SK-N-SH (cell line): ENCODE measurements at regions not wholly inside any gene's neighbourhood (a gene's known extent, or its start where the extent isn't known, plus 50 kb on each side); places are given as distances from the start of the nearest gene placed in this dataset.

Experiments used
- CTCF ChIA-PET: fragments of 300-600, 350-600 bp; formaldehyde crosslinking; extraction: SDS; loops from one replicate; lab custom pipeline; 2021; lab: Yijun Ruan, JAX
- POLR2A ChIA-PET: fragments of 350-600 bp; sonication (Branson Sonifier 250); formaldehyde crosslinking; extraction: SDS; loops from one replicate; lab custom pipeline; 2020; ENCODE audit warnings: antibody characterized with exemption, inconsistent platforms; lab: Yijun Ruan, JAX
- DNase-seq: peaks from one replicate; pipeline ENCODE4 v3.0.0; 2012
- H2AFZ ChIP-seq: fragments of 200-600 bp; sonication (generic); 2 replicates; pipeline ENCODE4 v1.8.1; 2016; ENCODE audit warnings: antibody characterized with exemption, mild to moderate bottlenecking, low read depth
- H3F3A ChIP-seq: fragments of 200-600 bp; sonication (generic); replicated peaks from 2 replicates; pipeline ENCODE3; 2016; ENCODE audit warnings: antibody characterized with exemption, mild to moderate bottlenecking; ENCODE audit not compliant: insufficient read depth
- H3K27ac ChIP-seq, 2 experiments: fragments of 200-500 bp in 1 of 2; fragments of 200-600 bp in 1 of 2; sonication (Bioruptor generic) in 1 of 2; sonication (generic), shearing (Covaris generic) in 1 of 2; 2 replicates each; pipeline versions ENCODE4 v1.5.1 to v1.6.1; 2014 to 2016; ENCODE audit warnings: low read depth in 2 of 2, inconsistent platforms in 1 of 2, low read length in 1 of 2, mild to moderate bottlenecking in 1 of 2, mixed read lengths in 1 of 2
- H3K27me3 ChIP-seq: fragments of 200-600 bp; sonication (generic), shearing (Covaris generic); 2 replicates; pipeline ENCODE4 v1.6.1; 2016; ENCODE audit warnings: mixed run types; ENCODE audit not compliant: insufficient read depth
- H3K36me3 ChIP-seq, 2 experiments: fragments of 200-500 bp in 1 of 2; fragments of 200-600 bp in 1 of 2; sonication (Bioruptor generic) in 1 of 2; sonication (generic) in 1 of 2; replicated peaks in 1 of 2; 2 replicates each; pipeline versions ENCODE3 to v1.5.1; 2014 to 2016; ENCODE audit warnings: low read length in 1 of 2, mild to moderate bottlenecking in 1 of 2; ENCODE audit not compliant: insufficient read depth in 2 of 2, control insufficient read depth in 1 of 2
- H3K4me1 ChIP-seq, 2 experiments: fragments of 200-500 bp in 1 of 2; fragments of 200-600 bp in 1 of 2; sonication (Bioruptor generic) in 1 of 2; sonication (generic), shearing (Covaris generic) in 1 of 2; 2 replicates each; pipeline versions ENCODE4 v1.5.1 to v1.6.1; 2014 to 2016; ENCODE audit warnings: low read depth in 1 of 2, low read length in 1 of 2, mixed run types in 1 of 2; ENCODE audit not compliant: insufficient read depth in 2 of 2, control insufficient read depth in 1 of 2
- H3K4me2 ChIP-seq: fragments of 200-600 bp; sonication (generic), shearing (Covaris generic); 2 replicates; pipeline ENCODE4 v1.6.1; 2017; ENCODE audit warnings: mixed run types
- H3K4me3 ChIP-seq, 2 experiments: fragments of 200-500 bp in 1 of 2; fragments of 200-600 bp in 1 of 2; sonication (Bioruptor generic) in 1 of 2; sonication (generic), shearing (Covaris generic) in 1 of 2; 2 replicates each; pipeline versions ENCODE4 v1.5.1 to v1.8.1; 2014 to 2016; ENCODE audit warnings: low read depth in 2 of 2, inconsistent platforms in 1 of 2, low read length in 1 of 2, mild to moderate bottlenecking in 1 of 2, mixed read lengths in 1 of 2, moderate library complexity in 1 of 2
- H3K79me2 ChIP-seq: fragments of 200-600 bp; sonication (generic); 2 replicates; pipeline ENCODE4 v1.8.1; 2017; ENCODE audit warnings: mild to moderate bottlenecking; ENCODE audit not compliant: insufficient read depth
- H3K9ac ChIP-seq: fragments of 200-600 bp; sonication (generic); 2 replicates; pipeline ENCODE4 v1.6.1; 2017; ENCODE audit warnings: mixed run types
- H3K9me2 ChIP-seq: fragments of 200-600 bp; sonication (generic); 2 replicates; pipeline ENCODE4 v1.6.1; 2017; ENCODE audit warnings: mixed run types
- H3K9me3 ChIP-seq: fragments of 200-600 bp; sonication (generic); 2 replicates; pipeline ENCODE4 v1.6.1; 2017; ENCODE audit warnings: mixed run types, mild to moderate bottlenecking, moderate library complexity
- H4K20me1 ChIP-seq: fragments of 200-600 bp; sonication (generic); 2 replicates; pipeline ENCODE4 v1.6.1; 2017; ENCODE audit warnings: mild to moderate bottlenecking, mixed run types; ENCODE audit not compliant: insufficient read depth
- CHD2 ChIP-seq: fragments of 150-350 bp; IDR thresholded peaks from 2 replicates; pipeline ENCODE4 v1.6.1; 2018; ENCODE audit warnings: low read length; ENCODE audit not compliant: partially characterized antibody
- CTCF ChIP-seq: fragments of 200-600 bp; sonication (generic); IDR thresholded peaks from 2 replicates; pipeline ENCODE4 v1.6.1; 2017; ENCODE audit warnings: antibody characterized with exemption, mild to moderate bottlenecking, moderate library complexity
- EP300 ChIP-seq, 2 experiments: IDR thresholded peaks; 2 replicates each; pipeline versions ENCODE4 v1.4.0 to v1.6.1; 2012; ENCODE audit warnings: borderline replicate concordance in 1 of 2, low read depth in 1 of 2, low read length in 1 of 2
- FOSL2 ChIP-seq: IDR thresholded peaks from 2 replicates; pipeline ENCODE4 v1.4.0; 2012; ENCODE audit warnings: low read depth, mild to moderate bottlenecking, moderate library complexity, borderline replicate concordance
- JUND ChIP-seq: IDR thresholded peaks from 2 replicates; pipeline ENCODE4 v1.4.0; 2012
- MAX ChIP-seq: IDR thresholded peaks from 2 replicates; pipeline ENCODE4 v1.4.0; 2012; ENCODE audit warnings: low read depth
- MXI1 ChIP-seq: IDR thresholded peaks from 2 replicates; pipeline ENCODE4 v1.6.1; 2012; ENCODE audit warnings: mild to moderate bottlenecking, low read depth, low read length, improper control_type of control experiment
- NFIC ChIP-seq: IDR thresholded peaks from 2 replicates; pipeline ENCODE4 v1.4.0; 2012; ENCODE audit warnings: borderline replicate concordance
- PBX3 ChIP-seq: IDR thresholded peaks from 2 replicates; pipeline ENCODE4; 2012
- RAD21 ChIP-seq: IDR thresholded peaks from 2 replicates; pipeline ENCODE4 v1.6.1; 2012; ENCODE audit warnings: mild to moderate bottlenecking, low read length
- RFX5 ChIP-seq: IDR thresholded peaks from 2 replicates; pipeline ENCODE4 v1.6.1; 2012; ENCODE audit warnings: mild to moderate bottlenecking, improper control_type of control experiment, low read length
- SIN3A ChIP-seq: IDR thresholded peaks from 2 replicates; pipeline ENCODE4 v1.6.1; 2012; ENCODE audit warnings: low read depth, mild to moderate bottlenecking, low read length, moderate library complexity, borderline replicate concordance
- SMC3 ChIP-seq: IDR thresholded peaks from 2 replicates; pipeline ENCODE4 v1.6.1; 2012; ENCODE audit warnings: low read depth, low read length, improper control_type of control experiment
- USF1 ChIP-seq: IDR thresholded peaks from 2 replicates; pipeline ENCODE4 v1.4.0; 2012; ENCODE audit warnings: low read depth, borderline replicate concordance
- ZBTB33 ChIP-seq: IDR thresholded peaks from 2 replicates; pipeline ENCODE4 v1.4.0; 2012; ENCODE audit warnings: low read depth, borderline replicate concordance
- WGBS: methylation state at CpG from one replicate; pipeline ENCODE4 v1.1.6; 2017; ENCODE audit warnings: low lambda C conversion rate; 5-methylcytosine and 5-hydroxymethylcytosine counted together

- Histone ChIP-seq H3K27me3 (no peaks in the 10 kb centered on the region), H3K9me2 (no peaks in the 10 kb centered on the region), H3F3A (no peaks in the 10 kb centered on the region), H4K20me1 (no peaks in the 10 kb centered on the region), H3K4me1 (no peaks in the 10 kb centered on the region), H3K79me2 (no peaks in the 10 kb centered on the region), H3K4me3 (no peak overlapping the region), H3K27ac (no peak overlapping the region), H2AFZ (no peak overlapping the region), H3K9me3 (peaks cover 4% of the 10 kb centered on the region; the same call in 1 of the 2 replicates), H3K36me3 (no peaks in the 10 kb centered on the region), H3K9ac (no peak overlapping the region), H3K4me2 (no peak overlapping the region)
- CTCF ChIA-PET, result interaction anchor here (1.8 kb wide), 1 partner anchor 12 kb away, joined by 4 read pairs; no protein-coding TSS in a partner anchor
- POLR2A ChIA-PET, result no interaction called here
- 16% methylated on average over 2 of the region's 2 CpGs for WGBS
- TF ChIP-seq CTCF (no peak), EP300 (IDR thresholded peaks at IDR 0.05; ENCODE audit: borderline replicate concordance in 1 of 2, low read depth in 1 of 2, low read length in 1 of 2) (no peak), CHD2 (no peak), USF1 (no peak), RAD21 (no peak), MXI1 (no peak), NFIC (no peak), SIN3A (no peak), MAX (no peak), PBX3 (no peak), ZBTB33 (no peak), RFX5 (no peak), FOSL2 (no peak), JUND (no peak), SMC3 (no peak)
- DNase-seq, result no peak
Measured at GRCh38 chr10:2106641-2107040, 369.3 kb upstream of the ADARB2 start.
